H1 (cell line): ENCODE measurements at regions not wholly inside any gene's neighbourhood (a gene's known extent, or its start where the extent isn't known, plus 50 kb on each side); places are given as distances from the start of the nearest gene placed in this dataset.

Experiments used
- BCL11A ChIP-seq, 2 experiments: IDR thresholded peaks; one replicate each; pipeline ENCODE4 v1.6.1; 2011; ENCODE audit warnings: low read depth in 2 of 2, low read length in 2 of 2, mild to moderate bottlenecking in 2 of 2
- MAFK ChIP-seq: IDR thresholded peaks from 2 replicates; pipeline ENCODE4 v1.6.1; 2012; ENCODE audit warnings: low read depth, mild to moderate bottlenecking, improper control_type of control experiment, low read length
- NRF1 ChIP-seq: IDR thresholded peaks from 2 replicates; pipeline ENCODE4 v1.6.1; 2011; ENCODE audit warnings: mild to moderate bottlenecking, low read depth, low read length, improper control_type of control experiment
- POLR2AphosphoS5 ChIP-seq: IDR thresholded peaks from 2 replicates; pipeline ENCODE4 v1.6.1; 2011; ENCODE audit warnings: low read depth, low read length
- SAP30 ChIP-seq: fragments of 300-600 bp; sonication (generic); IDR thresholded peaks from 2 replicates; pipeline ENCODE4 v1.7.1; 2012; ENCODE audit warnings: low read length, moderate library complexity, mild to moderate bottlenecking, inconsistent platforms; ENCODE audit not compliant: insufficient read depth, insufficient replicate concordance
- TF ChIP-seq, protein P1 (sequence below): fragments of 300-600 bp; sonication (generic); IDR thresholded peaks from 2 replicates; pipeline ENCODE4 v1.7.1; 2012; ENCODE audit warnings: low read length, moderate library complexity, mild to moderate bottlenecking, inconsistent platforms; ENCODE audit not compliant: insufficient replicate concordance
- TF ChIP-seq, protein P2 (sequence below): IDR thresholded peaks from 2 replicates; pipeline ENCODE4 v1.6.1; 2011; ENCODE audit warnings: low read length, improper control_type of control experiment

DNA sequence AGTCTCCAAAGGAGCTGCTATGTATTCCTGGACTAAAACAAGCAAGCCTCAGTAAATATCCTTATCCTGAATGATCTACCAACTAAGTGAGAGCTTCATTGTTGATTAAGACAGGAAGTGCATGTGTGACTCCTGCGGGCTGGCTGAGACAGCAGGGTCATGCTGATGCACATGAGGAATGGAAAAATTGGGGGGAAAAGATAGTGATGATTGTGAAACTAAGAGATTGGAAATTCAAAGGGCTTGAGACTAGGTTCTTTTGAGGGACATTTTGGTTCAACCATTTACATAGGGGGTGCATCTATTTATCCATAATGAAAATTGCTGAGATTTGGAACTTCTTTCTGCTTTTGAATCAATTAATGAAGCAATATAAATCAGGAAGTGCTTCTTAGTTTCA, 61.1 kb upstream of the C1QTNF7 start (continued):
- TF ChIP-seq, protein P1, sequence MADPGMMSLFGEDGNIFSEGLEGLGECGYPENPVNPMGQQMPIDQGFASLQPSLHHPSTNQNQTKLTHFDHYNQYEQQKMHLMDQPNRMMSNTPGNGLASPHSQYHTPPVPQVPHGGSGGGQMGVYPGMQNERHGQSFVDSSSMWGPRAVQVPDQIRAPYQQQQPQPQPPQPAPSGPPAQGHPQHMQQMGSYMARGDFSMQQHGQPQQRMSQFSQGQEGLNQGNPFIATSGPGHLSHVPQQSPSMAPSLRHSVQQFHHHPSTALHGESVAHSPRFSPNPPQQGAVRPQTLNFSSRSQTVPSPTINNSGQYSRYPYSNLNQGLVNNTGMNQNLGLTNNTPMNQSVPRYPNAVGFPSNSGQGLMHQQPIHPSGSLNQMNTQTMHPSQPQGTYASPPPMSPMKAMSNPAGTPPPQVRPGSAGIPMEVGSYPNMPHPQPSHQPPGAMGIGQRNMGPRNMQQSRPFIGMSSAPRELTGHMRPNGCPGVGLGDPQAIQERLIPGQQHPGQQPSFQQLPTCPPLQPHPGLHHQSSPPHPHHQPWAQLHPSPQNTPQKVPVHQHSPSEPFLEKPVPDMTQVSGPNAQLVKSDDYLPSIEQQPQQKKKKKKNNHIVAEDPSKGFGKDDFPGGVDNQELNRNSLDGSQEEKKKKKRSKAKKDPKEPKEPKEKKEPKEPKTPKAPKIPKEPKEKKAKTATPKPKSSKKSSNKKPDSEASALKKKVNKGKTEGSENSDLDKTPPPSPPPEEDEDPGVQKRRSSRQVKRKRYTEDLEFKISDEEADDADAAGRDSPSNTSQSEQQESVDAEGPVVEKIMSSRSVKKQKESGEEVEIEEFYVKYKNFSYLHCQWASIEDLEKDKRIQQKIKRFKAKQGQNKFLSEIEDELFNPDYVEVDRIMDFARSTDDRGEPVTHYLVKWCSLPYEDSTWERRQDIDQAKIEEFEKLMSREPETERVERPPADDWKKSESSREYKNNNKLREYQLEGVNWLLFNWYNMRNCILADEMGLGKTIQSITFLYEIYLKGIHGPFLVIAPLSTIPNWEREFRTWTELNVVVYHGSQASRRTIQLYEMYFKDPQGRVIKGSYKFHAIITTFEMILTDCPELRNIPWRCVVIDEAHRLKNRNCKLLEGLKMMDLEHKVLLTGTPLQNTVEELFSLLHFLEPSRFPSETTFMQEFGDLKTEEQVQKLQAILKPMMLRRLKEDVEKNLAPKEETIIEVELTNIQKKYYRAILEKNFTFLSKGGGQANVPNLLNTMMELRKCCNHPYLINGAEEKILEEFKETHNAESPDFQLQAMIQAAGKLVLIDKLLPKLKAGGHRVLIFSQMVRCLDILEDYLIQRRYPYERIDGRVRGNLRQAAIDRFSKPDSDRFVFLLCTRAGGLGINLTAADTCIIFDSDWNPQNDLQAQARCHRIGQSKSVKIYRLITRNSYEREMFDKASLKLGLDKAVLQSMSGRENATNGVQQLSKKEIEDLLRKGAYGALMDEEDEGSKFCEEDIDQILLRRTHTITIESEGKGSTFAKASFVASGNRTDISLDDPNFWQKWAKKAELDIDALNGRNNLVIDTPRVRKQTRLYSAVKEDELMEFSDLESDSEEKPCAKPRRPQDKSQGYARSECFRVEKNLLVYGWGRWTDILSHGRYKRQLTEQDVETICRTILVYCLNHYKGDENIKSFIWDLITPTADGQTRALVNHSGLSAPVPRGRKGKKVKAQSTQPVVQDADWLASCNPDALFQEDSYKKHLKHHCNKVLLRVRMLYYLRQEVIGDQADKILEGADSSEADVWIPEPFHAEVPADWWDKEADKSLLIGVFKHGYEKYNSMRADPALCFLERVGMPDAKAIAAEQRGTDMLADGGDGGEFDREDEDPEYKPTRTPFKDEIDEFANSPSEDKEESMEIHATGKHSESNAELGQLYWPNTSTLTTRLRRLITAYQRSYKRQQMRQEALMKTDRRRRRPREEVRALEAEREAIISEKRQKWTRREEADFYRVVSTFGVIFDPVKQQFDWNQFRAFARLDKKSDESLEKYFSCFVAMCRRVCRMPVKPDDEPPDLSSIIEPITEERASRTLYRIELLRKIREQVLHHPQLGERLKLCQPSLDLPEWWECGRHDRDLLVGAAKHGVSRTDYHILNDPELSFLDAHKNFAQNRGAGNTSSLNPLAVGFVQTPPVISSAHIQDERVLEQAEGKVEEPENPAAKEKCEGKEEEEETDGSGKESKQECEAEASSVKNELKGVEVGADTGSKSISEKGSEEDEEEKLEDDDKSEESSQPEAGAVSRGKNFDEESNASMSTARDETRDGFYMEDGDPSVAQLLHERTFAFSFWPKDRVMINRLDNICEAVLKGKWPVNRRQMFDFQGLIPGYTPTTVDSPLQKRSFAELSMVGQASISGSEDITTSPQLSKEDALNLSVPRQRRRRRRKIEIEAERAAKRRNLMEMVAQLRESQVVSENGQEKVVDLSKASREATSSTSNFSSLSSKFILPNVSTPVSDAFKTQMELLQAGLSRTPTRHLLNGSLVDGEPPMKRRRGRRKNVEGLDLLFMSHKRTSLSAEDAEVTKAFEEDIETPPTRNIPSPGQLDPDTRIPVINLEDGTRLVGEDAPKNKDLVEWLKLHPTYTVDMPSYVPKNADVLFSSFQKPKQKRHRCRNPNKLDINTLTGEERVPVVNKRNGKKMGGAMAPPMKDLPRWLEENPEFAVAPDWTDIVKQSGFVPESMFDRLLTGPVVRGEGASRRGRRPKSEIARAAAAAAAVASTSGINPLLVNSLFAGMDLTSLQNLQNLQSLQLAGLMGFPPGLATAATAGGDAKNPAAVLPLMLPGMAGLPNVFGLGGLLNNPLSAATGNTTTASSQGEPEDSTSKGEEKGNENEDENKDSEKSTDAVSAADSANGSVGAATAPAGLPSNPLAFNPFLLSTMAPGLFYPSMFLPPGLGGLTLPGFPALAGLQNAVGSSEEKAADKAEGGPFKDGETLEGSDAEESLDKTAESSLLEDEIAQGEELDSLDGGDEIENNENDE, result no peak
- TF ChIP-seq NRF1, result no peak
- TF ChIP-seq, protein P2, sequence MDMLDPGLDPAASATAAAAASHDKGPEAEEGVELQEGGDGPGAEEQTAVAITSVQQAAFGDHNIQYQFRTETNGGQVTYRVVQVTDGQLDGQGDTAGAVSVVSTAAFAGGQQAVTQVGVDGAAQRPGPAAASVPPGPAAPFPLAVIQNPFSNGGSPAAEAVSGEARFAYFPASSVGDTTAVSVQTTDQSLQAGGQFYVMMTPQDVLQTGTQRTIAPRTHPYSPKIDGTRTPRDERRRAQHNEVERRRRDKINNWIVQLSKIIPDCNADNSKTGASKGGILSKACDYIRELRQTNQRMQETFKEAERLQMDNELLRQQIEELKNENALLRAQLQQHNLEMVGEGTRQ, result no peak
- TF ChIP-seq POLR2AphosphoS5, result no peak
- no peak for TF ChIP-seq MAFK
- no peak for TF ChIP-seq SAP30
- no peak for TF ChIP-seq BCL11A (IDR thresholded peaks at IDR 0.05; ENCODE audit: low read depth in 2 of 2, low read length in 2 of 2)
- TF ChIP-seq, all 59 proteins: peak for 0
